IPS DF 4.7 (cell line): ENCODE measurements at regions not wholly inside any gene's neighbourhood (a gene's known extent, or its start where the extent isn't known, plus 50 kb on each side); places are given as distances from the start of the nearest gene placed in this dataset.

Experiments
- DNase-seq: peaks from one replicate; pipeline ENCODE4 v3.0.0-alpha.2; 2013; ENCODE audit warnings: low spot score; ENCODE audit errors: extremely low read depth

GRCh38 chr13:83333614-83334388 lies 548.5 kb downstream of the SLITRK1 start:
- DNase-seq, result no peak

GRCh38 chr13:83332751-83333150 lies 549.5 kb downstream of the SLITRK1 start:
- no peak for DNase-seq

- no peak for DNase-seq
These were observed 555.2 kb downstream of the SLITRK1 start for GRCh38 chr13:83327091-83327490.

- no peak for DNase-seq
These were observed 557.0 kb downstream of the SLITRK1 start for GRCh38 chr13:83325125-83325853.

- DNase-seq, result no peak
These were observed 570.2 kb downstream of the SLITRK1 start for GRCh38 chr13:83311886-83312577.

- no peak for DNase-seq
These were observed 583.7 kb downstream of the SLITRK1 start for GRCh38 chr13:83298617-83299016.

- no peak for DNase-seq
These were observed 584.5 kb downstream of the SLITRK1 start for GRCh38 chr13:83297586-83298290.

- no peak for DNase-seq
These were observed 586.6 kb downstream of the SLITRK1 start for GRCh38 chr13:83295686-83296085.

GRCh38 chr13:83286737-83287136 lies 595.5 kb downstream of the SLITRK1 start:
- no peak for DNase-seq

GRCh38 chr13:83281654-83282053 lies 600.6 kb downstream of the SLITRK1 start:
- DNase-seq, result no peak

GRCh38 chr13:83274679-83275078 lies 607.6 kb downstream of the SLITRK1 start:
- no peak for DNase-seq

- DNase-seq, result no peak
These were observed 609.5 kb downstream of the SLITRK1 start for GRCh38 chr13:83272652-83273240.

- DNase-seq, result no peak
These were observed 610.2 kb downstream of the SLITRK1 start for GRCh38 chr13:83272076-83272475.

GRCh38 chr13:83265279-83265678 lies 617.0 kb downstream of the SLITRK1 start:
- DNase-seq, result no peak

GRCh38 chr13:83248751-83249150 lies 633.5 kb downstream of the SLITRK1 start:
- no peak for DNase-seq

GRCh38 chr13:83232626-83233025 lies 649.6 kb downstream of the SLITRK1 start:
- no peak for DNase-seq

- no peak for DNase-seq
These were observed 652.5 kb downstream of the SLITRK1 start for GRCh38 chr13:83229574-83230305.

- DNase-seq, result no peak
These were observed 658.7 kb downstream of the SLITRK1 start for GRCh38 chr13:83223546-83223945.

- DNase-seq, result no peak
These were observed 660.4 kb downstream of the SLITRK1 start for GRCh38 chr13:83221813-83222241.

- no peak for DNase-seq
These were observed 661.0 kb downstream of the SLITRK1 start for GRCh38 chr13:83221256-83221655.
